GM21529 (cell line): ENCODE measurements at regions not wholly inside any gene's neighbourhood (a gene's known extent, or its start where the extent isn't known, plus 50 kb on each side); places are given as distances from the start of the nearest gene placed in this dataset.

Experiments used
- ATAC-seq: cut with Tn5 transposase; IDR thresholded peaks from one replicate; pipeline ENCODE4 v1.9.1; 2021; ENCODE audit not compliant: unreplicated experiment

- ATAC-seq, result no peak
These were observed 2314.1 kb downstream of the LRRC4C start for GRCh38 chr11:39145346-39145745.

- no peak for ATAC-seq
These were observed 2314.9 kb downstream of the LRRC4C start for GRCh38 chr11:39144351-39145130.

GRCh38 chr11:39139581-39139980, 2319.9 kb downstream of the LRRC4C start:
- no peak for ATAC-seq

GRCh38 chr11:39120890-39121289, 2338.6 kb downstream of the LRRC4C start:
- ATAC-seq, result no peak

GRCh38 chr11:39113606-39114005, 2345.8 kb downstream of the LRRC4C start:
- no peak for ATAC-seq

GRCh38 chr11:39102236-39102635, 2357.2 kb downstream of the LRRC4C start:
- no peak for ATAC-seq

- no peak for ATAC-seq
These were observed 2381.0 kb downstream of the LRRC4C start for GRCh38 chr11:39078465-39078864.

- no peak for ATAC-seq
These were observed 2421.8 kb downstream of the LRRC4C start for GRCh38 chr11:39037611-39038010.

GRCh38 chr11:39036021-39036420, 2423.4 kb downstream of the LRRC4C start:
- no peak for ATAC-seq

- ATAC-seq, result no peak
These were observed 2423.5 kb upstream of the RAG2 start for GRCh38 chr11:39021539-39021938.

GRCh38 chr11:39011797-39012196, 2413.8 kb upstream of the RAG2 start:
- ATAC-seq, result no peak

- no peak for ATAC-seq
These were observed 2392.8 kb upstream of the RAG2 start for GRCh38 chr11:38990841-38991240.

- ATAC-seq, result no peak
These were observed 2392.1 kb upstream of the RAG2 start for GRCh38 chr11:38990139-38990538.

GRCh38 chr11:38988908-38989307, 2390.9 kb upstream of the RAG2 start:
- no peak for ATAC-seq

- no peak for ATAC-seq
These were observed 2374.2 kb upstream of the RAG2 start for GRCh38 chr11:38972220-38972619.

GRCh38 chr11:38971141-38971540, 2373.1 kb upstream of the RAG2 start:
- ATAC-seq, result no peak

- ATAC-seq, result no peak
These were observed 2370.9 kb upstream of the RAG2 start for GRCh38 chr11:38968951-38969350.

- ATAC-seq, result no peak
These were observed 2354.7 kb upstream of the RAG2 start for GRCh38 chr11:38952698-38953097.

- no peak for ATAC-seq
These were observed 2352.8 kb upstream of the RAG2 start for GRCh38 chr11:38950867-38951266.

- no peak for ATAC-seq
These were observed 2350.4 kb upstream of the RAG2 start for GRCh38 chr11:38948392-38948791.

- no peak for ATAC-seq
These were observed 2339.7 kb upstream of the RAG2 start for GRCh38 chr11:38937709-38938108.

GRCh38 chr11:38935941-38936340, 2337.9 kb upstream of the RAG2 start:
- no peak for ATAC-seq

- ATAC-seq, result no peak
These were observed 2330.0 kb upstream of the RAG2 start for GRCh38 chr11:38927993-38928392.
